DMS 273 treated with DMSO at 0.1 percent for 48 hours (cell line): ENCODE measurements at regions not wholly inside any gene's neighbourhood (a gene's known extent, or its start where the extent isn't known, plus 50 kb on each side); places are given as distances from the start of the nearest gene placed in this dataset.

Source experiments
- DNase-seq: peaks from one replicate; lab custom pipeline; 2025; lab: John Stamatoyannopoulos, UW

GRCh38 chr9:129330711-129331492, 152.8 kb upstream of the IER5L start:
- no peak for DNase-seq

- no peak for DNase-seq
These were observed 150.4 kb upstream of the IER5L start for GRCh38 chr9:129328355-129329042.

GRCh38 chr9:129327552-129328328, 149.7 kb upstream of the IER5L start:
- DNase-seq, result no peak

- DNase-seq, result no peak
These were observed 148.3 kb upstream of the IER5L start for GRCh38 chr9:129326061-129327005.

- DNase-seq, result no peak
These were observed 146.9 kb upstream of the IER5L start for GRCh38 chr9:129324808-129325502.

- no peak for DNase-seq
These were observed 146.0 kb upstream of the IER5L start for GRCh38 chr9:129323999-129324553.

- DNase-seq, result no peak
These were observed 145.4 kb upstream of the IER5L start for GRCh38 chr9:129323376-129323998.

GRCh38 chr9:129322641-129323375, 144.7 kb upstream of the IER5L start:
- no peak for DNase-seq

- DNase-seq, result no peak
These were observed 144.1 kb upstream of the IER5L start for GRCh38 chr9:129322022-129322621.

GRCh38 chr9:129321286-129322021, 143.4 kb upstream of the IER5L start:
- DNase-seq, result no peak

- peak; percentile 77 for DNase-seq
These were observed 142.7 kb upstream of the IER5L start for GRCh38 chr9:129320575-129321285.

GRCh38 chr9:129319938-129320481, 141.9 kb upstream of the IER5L start:
- DNase-seq, result no peak

GRCh38 chr9:129319076-129319937, 141.2 kb upstream of the IER5L start:
- no peak for DNase-seq

GRCh38 chr9:129318121-129319075, 140.3 kb upstream of the IER5L start:
- no peak for DNase-seq
